ENCODE measurements at regions not wholly inside any gene's neighbourhood (a gene's known extent, or its start where the extent isn't known, plus 50 kb on each side); places are given as distances from the start of the nearest gene placed in this dataset.

DNA sequence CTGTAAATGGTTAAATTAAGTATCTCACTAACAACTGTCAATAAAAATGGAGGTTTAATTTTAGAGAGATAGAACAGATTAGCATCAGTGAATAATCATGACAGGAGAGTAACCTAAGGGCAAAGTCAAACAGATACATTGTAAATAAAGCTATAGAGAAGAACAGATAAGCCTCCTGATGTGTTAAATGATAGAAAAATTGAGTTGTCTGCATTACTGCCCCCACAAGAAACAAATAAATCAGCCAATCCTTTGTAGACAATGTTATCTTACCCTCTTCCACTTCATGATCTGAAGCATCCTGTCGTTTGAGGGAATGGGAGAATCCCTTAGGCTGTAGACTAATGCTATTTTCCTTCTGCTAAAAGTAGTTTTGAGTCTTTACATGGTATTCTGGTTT is 147.8 kb downstream of the PCDH18 start:
- DNase-seq (no peak), ATAC-seq (no peak)
- no peaks in the 10 kb centered on the region for H3K4me1 ChIP-seq
- no peak overlapping the region for H3K4me3 ChIP-seq
- H3K27me3 ChIP-seq (ENCODE audit: low read depth): no peaks in the 10 kb centered on the region
- intact Hi-C loops (cut with DNase I): no loop called here
- no peaks in the 10 kb centered on the region for H3K36me3 ChIP-seq
- no peak for TF ChIP-seq CTCF (IDR thresholded peaks at IDR 0.05)
- no peaks in the 10 kb centered on the region for H3K9me3 ChIP-seq
- H3K27ac ChIP-seq: no peak overlapping the region

DNA sequence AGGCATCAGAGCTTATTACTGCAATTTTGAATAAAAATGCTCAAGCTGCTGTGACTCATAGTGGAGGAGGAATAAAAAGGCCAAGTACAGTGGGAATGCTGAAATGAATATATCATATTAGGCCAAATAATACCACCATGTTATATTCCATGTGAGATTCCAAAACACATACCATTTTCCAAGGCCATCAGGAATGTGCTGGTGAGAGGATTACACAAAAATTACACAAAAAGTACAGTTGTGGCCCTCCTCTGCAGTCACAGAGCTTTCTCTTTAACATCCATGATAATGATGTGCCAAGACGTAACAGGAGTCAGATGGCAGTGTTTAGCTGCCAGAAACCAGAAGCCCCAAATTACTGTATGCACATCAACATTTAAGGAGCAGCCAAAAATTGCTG is 153.5 kb downstream of the PCDH18 start:
- intact Hi-C loops (cut with DNase I): no loop called here
- no peaks in the 10 kb centered on the region for H3K27me3 ChIP-seq (ENCODE audit: low read depth)
- H3K36me3 ChIP-seq: no peaks in the 10 kb centered on the region
- no peak overlapping the region for H3K4me3 ChIP-seq
- no peaks in the 10 kb centered on the region for H3K9me3 ChIP-seq
- ATAC-seq (no peak), DNase-seq (no peak)
- no peaks in the 10 kb centered on the region for H3K4me1 ChIP-seq
- no peak for TF ChIP-seq CTCF (IDR thresholded peaks at IDR 0.05)
- no peak overlapping the region for H3K27ac ChIP-seq

DNA sequence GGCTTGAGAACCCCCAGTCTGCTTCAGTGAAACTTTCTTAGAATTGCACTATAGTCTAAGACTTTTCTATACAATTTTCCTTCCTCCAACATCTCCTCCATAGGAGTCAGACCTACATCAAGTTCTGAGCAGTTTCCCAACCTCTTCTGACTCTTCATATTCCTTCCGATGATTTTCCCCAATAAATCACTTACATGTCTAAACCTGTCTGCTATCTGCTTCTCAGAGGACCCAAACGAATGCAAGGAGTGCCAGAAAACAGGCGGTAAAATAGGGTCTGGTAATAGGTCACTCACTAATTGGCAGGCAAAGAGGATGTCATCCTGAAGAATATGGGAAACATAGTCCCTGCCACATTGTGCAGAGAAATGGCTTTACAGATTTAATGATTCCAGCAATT is 153.9 kb downstream of the PCDH18 start:
- H3K4me1 ChIP-seq: no peaks in the 10 kb centered on the region
- no peaks in the 10 kb centered on the region for H3K36me3 ChIP-seq
- no peak overlapping the region for H3K27ac ChIP-seq
- DNase-seq (no peak), ATAC-seq (no peak)
- intact Hi-C loops (cut with DNase I): no loop called here
- H3K9me3 ChIP-seq: no peaks in the 10 kb centered on the region
- TF ChIP-seq CTCF (IDR thresholded peaks at IDR 0.05): no peak
- no peak overlapping the region for H3K4me3 ChIP-seq
- no peaks in the 10 kb centered on the region for H3K27me3 ChIP-seq (ENCODE audit: low read depth)

DNA sequence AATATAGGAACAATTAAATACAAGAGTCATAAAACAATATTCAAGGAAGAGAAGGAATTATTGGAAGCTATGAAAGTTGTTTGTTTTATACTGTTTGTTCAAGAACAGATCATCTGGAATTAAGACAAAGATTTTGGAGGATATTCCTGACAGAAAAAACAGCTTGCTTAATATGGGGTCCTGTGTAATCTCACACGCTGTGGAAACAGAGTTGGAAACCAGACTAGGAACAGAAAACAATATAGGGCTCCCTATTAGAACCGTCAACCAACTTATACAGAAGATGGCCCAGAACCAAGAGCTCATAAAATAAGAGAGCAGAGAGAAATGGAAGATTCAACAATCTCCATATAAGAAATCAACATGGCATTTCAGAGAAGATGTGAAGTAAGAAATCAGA is 156.0 kb downstream of the PCDH18 start:
- TF ChIP-seq CTCF (IDR thresholded peaks at IDR 0.05): no peak
- no peaks in the 10 kb centered on the region for H3K27me3 ChIP-seq (ENCODE audit: low read depth)
- ATAC-seq: no peak
- no peaks in the 10 kb centered on the region for H3K4me1 ChIP-seq
- no peak overlapping the region for H3K4me3 ChIP-seq
- H3K27ac ChIP-seq: no peak overlapping the region
- no peaks in the 10 kb centered on the region for H3K9me3 ChIP-seq
- no peak for DNase-seq
- H3K36me3 ChIP-seq: no peaks in the 10 kb centered on the region
- intact Hi-C loops (cut with DNase I): no loop called here

- H3K4me1 ChIP-seq: no peaks in the 10 kb centered on the region
- no peak overlapping the region for H3K4me3 ChIP-seq
- no peak for TF ChIP-seq CTCF (IDR thresholded peaks at IDR 0.05)
- no peaks in the 10 kb centered on the region for H3K36me3 ChIP-seq
- no peak for ATAC-seq
- intact Hi-C loops (cut with DNase I): no loop called here
- H3K9me3 ChIP-seq: no peaks in the 10 kb centered on the region
- H3K27me3 ChIP-seq (ENCODE audit: low read depth): no peaks in the 10 kb centered on the region
- H3K27ac ChIP-seq: no peak overlapping the region
- DNase-seq: no peak
Measured at GRCh38 chr4:137375111-137375850, 157.0 kb downstream of the PCDH18 start.

All from lower lobe of right lung (tissue), 2 donors.